AG09319 (cell line): ENCODE measurements at regions not wholly inside any gene's neighbourhood (a gene's known extent, or its start where the extent isn't known, plus 50 kb on each side); places are given as distances from the start of the nearest gene placed in this dataset.

Experiments used
- DNase-seq: peaks from one replicate; pipeline ENCODE4 v3.0.0-alpha.2; 2010; ENCODE audit warnings: low read depth; ENCODE audit errors: extremely low read depth
- CTCF ChIP-seq: IDR thresholded peaks from 2 replicates; pipeline ENCODE4 v1.5.1; 2011; ENCODE audit warnings: low read depth, mild to moderate bottlenecking, inconsistent platforms, low read length, moderate library complexity

GRCh38 chr3:22988566-22988965, 214.6 kb upstream of the UBE2E2 start:
- TF ChIP-seq CTCF, result no peak
- no peak for DNase-seq

GRCh38 chr3:22989716-22990115, 213.4 kb upstream of the UBE2E2 start:
- DNase-seq, result no peak
- no peak for TF ChIP-seq CTCF

GRCh38 chr3:22990291-22991200, 212.6 kb upstream of the UBE2E2 start:
- DNase-seq, result no peak
- no peak for TF ChIP-seq CTCF

DNA sequence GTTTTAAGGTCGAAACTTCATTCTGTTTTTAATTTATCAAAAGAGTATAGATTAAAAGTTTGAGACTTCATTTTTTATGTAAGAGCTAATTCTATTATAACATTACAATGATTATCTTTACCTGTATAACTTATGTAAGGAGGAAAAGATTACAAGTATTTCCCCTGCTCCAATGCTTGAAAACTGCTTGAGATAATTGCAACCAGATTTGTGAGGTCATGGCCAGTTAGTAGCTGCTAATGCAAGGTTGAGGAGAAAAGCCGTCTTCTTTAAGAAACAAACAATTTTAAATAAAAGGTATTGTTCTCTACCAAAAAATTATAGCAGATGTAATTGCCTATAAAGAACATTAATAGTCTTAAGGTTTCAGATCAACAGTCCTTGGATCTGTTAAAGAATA, 208.3 kb upstream of the UBE2E2 start:
- DNase-seq, result no peak
- no peak for TF ChIP-seq CTCF

- DNase-seq, result no peak
- TF ChIP-seq CTCF, result no peak
These were observed 206.1 kb upstream of the UBE2E2 start for GRCh38 chr3:22996920-22997571.

DNA sequence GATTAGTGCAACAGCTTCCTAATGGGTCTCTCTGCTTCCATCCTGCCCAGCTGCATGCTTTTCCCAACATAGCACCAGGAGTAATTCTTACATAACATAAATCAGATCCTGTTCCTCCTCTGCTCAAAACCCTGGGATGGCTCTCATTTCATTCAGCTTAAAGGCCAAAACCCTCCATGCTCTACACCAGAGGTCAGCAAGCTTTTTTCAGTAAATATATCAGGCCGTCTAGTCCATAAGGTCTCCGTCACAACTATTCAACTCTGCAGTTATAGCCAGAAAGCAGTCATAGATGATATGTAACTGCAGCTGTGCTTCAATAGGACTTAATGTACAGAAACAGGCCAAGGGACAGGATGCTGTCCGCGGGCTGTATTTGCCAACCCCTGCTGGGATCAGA, 202.8 kb upstream of the UBE2E2 start:
- TF ChIP-seq CTCF, result no peak
- DNase-seq, result no peak

GRCh38 chr3:23002151-23002550, 201.0 kb upstream of the UBE2E2 start:
- DNase-seq, result no peak
- TF ChIP-seq CTCF, result no peak
